Stimulated activated CD8-positive, alpha-beta memory T cell treated with anti-CD3 and anti-CD28 coated beads, Interleukin-12 subunit alpha, Interleukin-12 subunit beta, amount 100 ng/mL, for 4 hours (primary cell): ENCODE measurements at regions not wholly inside any gene's neighbourhood (a gene's known extent, or its start where the extent isn't known, plus 50 kb on each side); places are given as distances from the start of the nearest gene placed in this dataset.
"Not testable (repeated sequence)": the region's sequence is repeated elsewhere in the genome, so short reads cannot be mapped to it uniquely, and the experiment has no call there.

Source experiments
- DNase-seq: peaks from one replicate; pipeline ENCODE4 v3.0.0-alpha.2; 2020; ENCODE audit warnings: low read depth

GRCh38 chrX:78603908-78604307 lies 55.2 kb downstream of the RTL3 start:
- DNase-seq, result no peak

GRCh38 chrX:78595901-78596502 lies 63.1 kb downstream of the RTL3 start:
- DNase-seq, result no peak

GRCh38 chrX:78593701-78594100 lies 65.4 kb downstream of the RTL3 start:
- no peak for DNase-seq

GRCh38 chrX:78592030-78592429 lies 67.1 kb downstream of the RTL3 start:
- no peak for DNase-seq

GRCh38 chrX:78574306-78574705 lies 84.8 kb downstream of the RTL3 start:
- DNase-seq, result no peak

- DNase-seq, result no peak
Observed at GRCh38 chrX:78573630-78574029, 85.5 kb downstream of the RTL3 start.

GRCh38 chrX:78571849-78572248 lies 87.3 kb downstream of the RTL3 start:
- no peak for DNase-seq

GRCh38 chrX:78555401-78555980 lies 103.6 kb downstream of the RTL3 start:
- no peak for DNase-seq

GRCh38 chrX:78552628-78553027 lies 106.5 kb downstream of the RTL3 start:
- not testable (repeated sequence) for DNase-seq

- DNase-seq, result no peak
Observed at GRCh38 chrX:78548012-78548411, 111.1 kb downstream of the RTL3 start.

GRCh38 chrX:78545233-78545632 lies 113.9 kb downstream of the RTL3 start:
- DNase-seq, result no peak

GRCh38 chrX:78543281-78543680 lies 115.8 kb downstream of the RTL3 start:
- no peak for DNase-seq

- DNase-seq, result no peak
Observed at GRCh38 chrX:78540171-78540570, 119.0 kb downstream of the RTL3 start.

- DNase-seq, result no peak
Observed at GRCh38 chrX:78534221-78534620, 124.9 kb downstream of the RTL3 start.

GRCh38 chrX:78532363-78532762 lies 126.8 kb downstream of the RTL3 start:
- no peak for DNase-seq

GRCh38 chrX:78527818-78528217 lies 131.3 kb downstream of the RTL3 start:
- DNase-seq, result no peak

GRCh38 chrX:78527263-78527662 lies 131.9 kb downstream of the RTL3 start:
- DNase-seq, result no peak

GRCh38 chrX:78522601-78523000 lies 136.5 kb downstream of the RTL3 start:
- no peak for DNase-seq

GRCh38 chrX:78517124-78517523 lies 142.0 kb downstream of the RTL3 start:
- DNase-seq, result peak; percentile 7

- DNase-seq, result no peak
Observed at GRCh38 chrX:78514852-78515251, 144.3 kb downstream of the RTL3 start.

- DNase-seq, result no peak
Observed at GRCh38 chrX:78513971-78514738, 145.0 kb downstream of the RTL3 start.

GRCh38 chrX:78506248-78506647 lies 152.9 kb downstream of the RTL3 start:
- no peak for DNase-seq

- no peak for DNase-seq
Observed at GRCh38 chrX:78496483-78496882, 162.6 kb downstream of the RTL3 start.

- no peak for DNase-seq
Observed at GRCh38 chrX:78493180-78493579, 165.8 kb upstream of the CYSLTR1 start.
